Endodermal cell (in vitro differentiated cells): ENCODE measurements at regions not wholly inside any gene's neighbourhood (a gene's known extent, or its start where the extent isn't known, plus 50 kb on each side); places are given as distances from the start of the nearest gene placed in this dataset.

Experiments
- DNase-seq: peaks from one replicate; pipeline ENCODE4 v3.0.0-alpha.2; 2017
- H3K27ac ChIP-seq: 2 replicates; pipeline ENCODE4 v1.5.1; 2013; ENCODE audit warnings: mild to moderate bottlenecking, low read depth, low read length, moderate library complexity
- H3K27me3 ChIP-seq: 2 replicates; pipeline ENCODE4 v1.6.1; 2013; ENCODE audit warnings: mild to moderate bottlenecking, low read length, moderate library complexity; ENCODE audit not compliant: insufficient read depth, control insufficient read depth, poor library complexity, severe bottlenecking
- H3K36me3 ChIP-seq: 2 replicates; pipeline ENCODE4 v1.7.0; 2013; ENCODE audit warnings: mild to moderate bottlenecking, low read length, moderate library complexity; ENCODE audit not compliant: control insufficient read depth, insufficient read depth
- H3K4me1 ChIP-seq: one replicate; pipeline ENCODE4 v1.7.0; 2013; ENCODE audit warnings: low read length; ENCODE audit not compliant: control insufficient read depth, insufficient read depth
- H3K4me3 ChIP-seq: 2 replicates; pipeline ENCODE4 v1.5.1; 2013; ENCODE audit warnings: mild to moderate bottlenecking, low read length, moderate library complexity
- H3K9ac ChIP-seq: 2 replicates; pipeline ENCODE4 v1.6.1; 2013; ENCODE audit warnings: mild to moderate bottlenecking, low read length, moderate library complexity; ENCODE audit not compliant: poor library complexity, severe bottlenecking; ENCODE audit errors: extremely low read depth
- H3K9me3 ChIP-seq: 2 replicates; pipeline ENCODE4 v1.6.1; 2013; ENCODE audit warnings: mild to moderate bottlenecking, low read length, moderate library complexity; ENCODE audit not compliant: control insufficient read depth
- H3K27ac Mint-ChIP-seq: 2 replicates; pipeline ENCODE4 v1.8.0; 2020; ENCODE audit warnings: mixed read lengths
- H3K27me3 Mint-ChIP-seq: 2 replicates; pipeline ENCODE4 v1.8.0; 2021; ENCODE audit warnings: mild to moderate bottlenecking, mixed read lengths; ENCODE audit not compliant: insufficient read depth
- H3K36me3 Mint-ChIP-seq: 2 replicates; pipeline ENCODE4 v1.8.0; 2020; ENCODE audit warnings: low read depth, mixed read lengths
- H3K4me1 Mint-ChIP-seq: 2 replicates; pipeline ENCODE4 v1.8.0; 2020; ENCODE audit warnings: mixed read lengths
- H3K4me3 Mint-ChIP-seq: 2 replicates; pipeline ENCODE4 v1.8.0; 2020; ENCODE audit warnings: mild to moderate bottlenecking, moderate library complexity, mixed read lengths
- H3K9me3 Mint-ChIP-seq: 2 replicates; pipeline ENCODE4 v1.8.0; 2020; ENCODE audit warnings: mild to moderate bottlenecking, mixed read lengths
- CTCF ChIP-seq: fragments of 200-600 bp; sonication (generic); conservative IDR thresholded peaks from 2 replicates; pipeline ENCODE4 v1.5.0; 2021; ENCODE audit warnings: antibody characterized with exemption, mild to moderate bottlenecking
- WGBS, 2 experiments: methylation state at CpG; one replicate each; pipeline versions ENCODE4 v1.1.5 to v1.1.7; 2013; ENCODE audit warnings: missing lambda C conversion rate in 2 of 2, mixed read lengths in 1 of 2; ENCODE audit not compliant: insufficient coverage in 1 of 2, insufficient read length in 1 of 2; 5-methylcytosine and 5-hydroxymethylcytosine counted together

GRCh38 chr17:55965051-55965450 is 188.2 kb upstream of the ANKFN1 start:
- no peak overlapping the region for H3K4me3 Mint-ChIP-seq
- Histone ChIP-seq H3K9me3 (no peaks in the 10 kb centered on the region), H3K9ac (no peak overlapping the region), H3K27ac (no peak overlapping the region), H3K27me3 (no peaks in the 10 kb centered on the region), H3K36me3 (no peaks in the 10 kb centered on the region), H3K4me1 (no peaks in the 10 kb centered on the region), H3K4me3 (no peak overlapping the region)
- no peak for DNase-seq
- no peak overlapping the region for H3K27ac Mint-ChIP-seq
- peaks cover 6% of the 10 kb centered on the region for H3K4me1 Mint-ChIP-seq
- peak; percentile 52 for TF ChIP-seq CTCF
- H3K27me3 Mint-ChIP-seq = peaks cover 2% of the 10 kb centered on the region
- H3K36me3 Mint-ChIP-seq = no peaks in the 10 kb centered on the region
- no peaks in the 10 kb centered on the region for H3K9me3 Mint-ChIP-seq

- H3K36me3 Mint-ChIP-seq = no peaks in the 10 kb centered on the region
- DNase-seq = no peak
- Histone ChIP-seq H3K9ac (no peak overlapping the region), H3K4me1 (no peaks in the 10 kb centered on the region), H3K4me3 (no peak overlapping the region), H3K9me3 (no peaks in the 10 kb centered on the region), H3K27me3 (no peaks in the 10 kb centered on the region), H3K36me3 (no peaks in the 10 kb centered on the region), H3K27ac (no peak overlapping the region)
- H3K9me3 Mint-ChIP-seq = no peaks in the 10 kb centered on the region
- no peaks in the 10 kb centered on the region for H3K27me3 Mint-ChIP-seq
- peaks cover 6% of the 10 kb centered on the region for H3K4me1 Mint-ChIP-seq
- TF ChIP-seq CTCF = no peak
- H3K27ac Mint-ChIP-seq = no peak overlapping the region
- no peak overlapping the region for H3K4me3 Mint-ChIP-seq
- 86% methylated on average over 3 of the region's 3 CpGs; no CpG with 5 or more reads in 1 of the 2 experiments for WGBS, 2 experiments
Observed at GRCh38 chr17:55969562-55970324, 183.5 kb upstream of the ANKFN1 start.

GRCh38 chr17:55978578-55978977 is 174.7 kb upstream of the ANKFN1 start:
- no peak for TF ChIP-seq CTCF
- no peak overlapping the region for H3K4me3 Mint-ChIP-seq
- 86 to 88% methylated on average over 1 of the region's 1 CpG for WGBS, 2 experiments
- no peak overlapping the region for H3K27ac Mint-ChIP-seq
- H3K4me1 Mint-ChIP-seq = no peaks in the 10 kb centered on the region
- no peak for DNase-seq
- no peaks in the 10 kb centered on the region for H3K36me3 Mint-ChIP-seq
- H3K4me1 ChIP-seq = no peaks in the 10 kb centered on the region
- no peak overlapping the region for H3K4me3 ChIP-seq
- no peaks in the 10 kb centered on the region for H3K9me3 ChIP-seq
- no peaks in the 10 kb centered on the region for H3K27me3 ChIP-seq
- no peaks in the 10 kb centered on the region for H3K9me3 Mint-ChIP-seq
- no peak overlapping the region for H3K27ac ChIP-seq
- H3K27me3 Mint-ChIP-seq = no peaks in the 10 kb centered on the region
- H3K36me3 ChIP-seq = no peaks in the 10 kb centered on the region
- no peak overlapping the region for H3K9ac ChIP-seq
